ENCODE measurements at regions not wholly inside any gene's neighbourhood (a gene's known extent, or its start where the extent isn't known, plus 50 kb on each side); places are given as distances from the start of the nearest gene placed in this dataset.

- no peaks in the 10 kb centered on the region for H3K36me3 ChIP-seq
- 0 to 73% methylated on average over 1 to 4 of the region's 4 CpGs for WGBS, 2 donors (ENCODE audit: low coverage in 1 of 2)
- TF ChIP-seq POLR2AphosphoS5 (IDR thresholded peaks at IDR 0.05) = peak in 1 of 3 donors; percentile 37
- no peak for TF ChIP-seq EP300 (IDR thresholded peaks at IDR 0.05; ENCODE audit: low read depth)
- TF ChIP-seq CTCF (IDR thresholded peaks at IDR 0.05) = no peak
- in situ Hi-C loops (cut with MboI; ENCODE audit: low pct_ligation_motif_present in 1 of 4, low pct_unique_long_range_greater_than_20kb in 1 of 4, low sequenced_read_pairs in 3 of 4) (loop anchor here in 1 of 4 donors (25.0 kb wide), 1 partner anchor 138 kb away; no protein-coding TSS in a partner anchor), intact Hi-C loops (cut with DNase I; ENCODE audit: low total_unique reads) (no loop called here)
- H3K27me3 ChIP-seq = no peaks in the 10 kb centered on the region
- H3K4me1 ChIP-seq = no peaks in the 10 kb centered on the region
- peak overlapping the region; percentile 2 to 71 (median 59) for H3K27ac ChIP-seq
- no peak overlapping the region for H3K4me3 ChIP-seq
- peak; percentile 48 for DNase-seq
- no peaks in the 10 kb centered on the region for H3K9me3 ChIP-seq
Observed at GRCh38 chr5:148949841-148950470, 112.9 kb downstream of the SH3TC2 start.

GRCh38 chr5:148950471-148950863, 112.4 kb downstream of the SH3TC2 start:
- WGBS, 2 donors (ENCODE audit: low coverage in 1 of 2) = 83 to 92% methylated on average over 2 of the region's 2 CpGs
- in situ Hi-C loops (cut with MboI; ENCODE audit: low pct_ligation_motif_present in 1 of 4, low pct_unique_long_range_greater_than_20kb in 1 of 4, low sequenced_read_pairs in 3 of 4) = loop anchor here in 1 of 4 donors (25.0 kb wide), 1 partner anchor 138 kb away; no protein-coding TSS in a partner anchor

GRCh38 chr5:148950892-148951291, 112.0 kb downstream of the SH3TC2 start:
- in situ Hi-C loops (cut with MboI; ENCODE audit: low pct_ligation_motif_present in 1 of 4, low pct_unique_long_range_greater_than_20kb in 1 of 4, low sequenced_read_pairs in 3 of 4) = loop anchor here in 1 of 4 donors (25.0 kb wide), 1 partner anchor 139 kb away; no protein-coding TSS in a partner anchor
- Histone ChIP-seq H3K4me1 (no peaks in the 10 kb centered on the region), H3K27me3 (no peaks in the 10 kb centered on the region), H3K9me3 (no peaks in the 10 kb centered on the region), H3K27ac (peak overlapping the region in 2 of 4 donors; percentile 69 to 71), H3K36me3 (no peaks in the 10 kb centered on the region), H3K4me3 (no peak overlapping the region)
- TF ChIP-seq EP300 (IDR thresholded peaks at IDR 0.05; ENCODE audit: low read depth) (no peak), CTCF (IDR thresholded peaks at IDR 0.05) (no peak), POLR2AphosphoS5 (IDR thresholded peaks at IDR 0.05) (no peak), POLR2A (IDR thresholded peaks at IDR 0.05) (no peak)
- DNase-seq = no peak
- intact Hi-C loops (cut with DNase I; ENCODE audit: low total_unique reads) = no loop called here
- 79 to 86% methylated on average over 1 of the region's 1 CpG for whole genome bisulfite sequencing, 2 donors (ENCODE audit: low coverage in 1 of 2)

More at GRCh38 chr5:148950471-148950863, 112.4 kb downstream of the SH3TC2 start:
- no peaks in the 10 kb centered on the region for H3K9me3 ChIP-seq
- H3K4me1 ChIP-seq = no peaks in the 10 kb centered on the region
- intact Hi-C loops (cut with DNase I; ENCODE audit: low total_unique reads) = no loop called here
- H3K4me3 ChIP-seq = no peak overlapping the region
- TF ChIP-seq POLR2A (IDR thresholded peaks at IDR 0.05) = no peak
- no peak for TF ChIP-seq EP300 (IDR thresholded peaks at IDR 0.05; ENCODE audit: low read depth)
- TF ChIP-seq POLR2AphosphoS5 (IDR thresholded peaks at IDR 0.05) = no peak
- no peak for TF ChIP-seq CTCF (IDR thresholded peaks at IDR 0.05)
- H3K27ac ChIP-seq = peak overlapping the region; percentile 2 to 71 (median 59)
- DNase-seq = no peak
- H3K36me3 ChIP-seq = no peaks in the 10 kb centered on the region
- H3K27me3 ChIP-seq = no peaks in the 10 kb centered on the region

- in situ Hi-C loops (cut with MboI; ENCODE audit: low pct_ligation_motif_present in 1 of 4, low pct_unique_long_range_greater_than_20kb in 1 of 4, low sequenced_read_pairs in 3 of 4) = loop anchor here in 1 of 4 donors (25.0 kb wide), 1 partner anchor 139 kb away; no protein-coding TSS in a partner anchor
- WGBS, 2 donors (ENCODE audit: low coverage in 1 of 2) = 88 to 90% methylated on average over 3 of the region's 3 CpGs
- DNase-seq = no peak
- TF ChIP-seq POLR2A (IDR thresholded peaks at IDR 0.05) (no peak), EP300 (IDR thresholded peaks at IDR 0.05; ENCODE audit: low read depth) (no peak), CTCF (IDR thresholded peaks at IDR 0.05) (no peak), POLR2AphosphoS5 (IDR thresholded peaks at IDR 0.05) (no peak)
- Histone ChIP-seq H3K4me3 (no peak overlapping the region), H3K27ac (no peak overlapping the region), H3K36me3 (no peaks in the 10 kb centered on the region), H3K9me3 (no peaks in the 10 kb centered on the region), H3K4me1 (no peaks in the 10 kb centered on the region), H3K27me3 (no peaks in the 10 kb centered on the region)
- intact Hi-C loops (cut with DNase I; ENCODE audit: low total_unique reads) = no loop called here
Observed at GRCh38 chr5:148951612-148952011, 111.2 kb downstream of the SH3TC2 start.
